ENCODE measurements at regions not wholly inside any gene's neighbourhood (a gene's known extent, or its start where the extent isn't known, plus 50 kb on each side); places are given as distances from the start of the nearest gene placed in this dataset.

- TF ChIP-seq CTCF (IDR thresholded peaks at IDR 0.05), result no peak
- Mint-ChIP-seq H3K4me1 (ENCODE audit: low read depth) (no peaks in the 10 kb centered on the region), H3K9me3 (peaks cover 9% of the 10 kb centered on the region), H3K36me3 (ENCODE audit: low read depth) (no peaks in the 10 kb centered on the region), H3K27ac (no peak overlapping the region), H3K4me3 (no peak overlapping the region), H3K27me3 (no peaks in the 10 kb centered on the region)
- CTCF ChIA-PET, result no interaction called here
- POLR2A ChIA-PET, result no interaction called here
- DNase-seq (no peak), ATAC-seq (no peak)
- intact Hi-C loops (cut with micrococcal nuclease), result no loop called here
Observed at GRCh38 chr16:52690468-52690867, 143.5 kb upstream of the TOX3 start.

GRCh38 chr16:52680993-52681392, 134.1 kb upstream of the TOX3 start:
- DNase-seq (no peak), ATAC-seq (no peak)
- no peak for TF ChIP-seq CTCF (IDR thresholded peaks at IDR 0.05)
- H3K4me1 Mint-ChIP-seq (ENCODE audit: low read depth), result no peaks in the 10 kb centered on the region
- H3K36me3 Mint-ChIP-seq (ENCODE audit: low read depth), result no peaks in the 10 kb centered on the region
- H3K27me3 Mint-ChIP-seq, result no peaks in the 10 kb centered on the region
- no peak overlapping the region for H3K27ac Mint-ChIP-seq
- H3K9me3 Mint-ChIP-seq, result peaks cover 4% of the 10 kb centered on the region
- intact Hi-C loops (cut with micrococcal nuclease), result no loop called here
- ChIA-PET CTCF (no interaction called here), POLR2A (no interaction called here)
- no peak overlapping the region for H3K4me3 Mint-ChIP-seq

- no peaks in the 10 kb centered on the region for H3K27me3 Mint-ChIP-seq
- intact Hi-C loops (cut with micrococcal nuclease), result no loop called here
- ChIA-PET POLR2A (interaction anchor here (0.6 kb wide), 1 partner anchor 858 kb away, joined by 3 read pairs; no protein-coding TSS in a partner anchor), CTCF (no interaction called here)
- no peaks in the 10 kb centered on the region for H3K4me1 Mint-ChIP-seq (ENCODE audit: low read depth)
- no peak overlapping the region for H3K4me3 Mint-ChIP-seq
- ATAC-seq (no peak), DNase-seq (no peak)
- H3K27ac Mint-ChIP-seq, result no peak overlapping the region
- no peak for TF ChIP-seq CTCF (IDR thresholded peaks at IDR 0.05)
- H3K36me3 Mint-ChIP-seq (ENCODE audit: low read depth), result no peaks in the 10 kb centered on the region
- no peaks in the 10 kb centered on the region for H3K9me3 Mint-ChIP-seq
Observed at GRCh38 chr16:52677501-52677900, 130.6 kb upstream of the TOX3 start.

- no peak for ATAC-seq
- Mint-ChIP-seq H3K4me3 (no peak overlapping the region), H3K9me3 (no peaks in the 10 kb centered on the region), H3K4me1 (ENCODE audit: low read depth) (no peaks in the 10 kb centered on the region), H3K27me3 (no peaks in the 10 kb centered on the region), H3K27ac (no peak overlapping the region), H3K36me3 (ENCODE audit: low read depth) (no peaks in the 10 kb centered on the region)
- ChIA-PET CTCF (no interaction called here), POLR2A (no interaction called here)
- TF ChIP-seq CTCF (IDR thresholded peaks at IDR 0.05), result no peak
- no peak for DNase-seq
- intact Hi-C loops (cut with micrococcal nuclease), result no loop called here
Observed at GRCh38 chr16:52676959-52677358, 130.0 kb upstream of the TOX3 start.

DNA sequence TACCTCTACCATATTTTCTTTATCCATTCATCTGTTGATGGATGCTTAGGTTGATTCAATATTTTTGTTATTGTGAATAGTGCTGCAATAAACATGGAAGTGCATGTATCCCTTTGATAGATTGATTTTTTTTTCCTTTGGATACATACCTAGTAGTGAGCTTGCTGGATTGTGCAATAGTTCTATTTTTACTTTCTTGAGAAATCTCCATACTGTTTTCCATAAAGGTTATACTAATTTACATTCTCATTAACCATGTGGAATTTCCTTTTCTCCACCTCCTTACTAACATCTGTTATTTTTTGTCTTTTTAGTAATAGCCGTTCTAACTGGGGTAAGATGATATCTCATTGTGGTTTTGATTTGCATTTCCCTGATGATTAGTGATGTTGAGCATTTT, 124.6 kb upstream of the TOX3 start:
- Mint-ChIP-seq H3K4me3 (no peak overlapping the region), H3K27ac (no peak overlapping the region), H3K36me3 (ENCODE audit: low read depth) (no peaks in the 10 kb centered on the region), H3K9me3 (peaks cover 5% of the 10 kb centered on the region), H3K27me3 (no peaks in the 10 kb centered on the region), H3K4me1 (ENCODE audit: low read depth) (no peaks in the 10 kb centered on the region)
- intact Hi-C loops (cut with micrococcal nuclease), result no loop called here
- ChIA-PET POLR2A (no interaction called here), CTCF (no interaction called here)
- DNase-seq (no peak), ATAC-seq (no peak)
- TF ChIP-seq CTCF (IDR thresholded peaks at IDR 0.05), result no peak

Data from activated CD8-positive, alpha-beta T cell treated with anti-CD3 and anti-CD28 coated beads for 36 hours (primary cell).